Endothelial cell of umbilical vein (primary cell): ENCODE measurements at regions not wholly inside any gene's neighbourhood (a gene's known extent, or its start where the extent isn't known, plus 50 kb on each side); places are given as distances from the start of the nearest gene placed in this dataset.

Source experiments
- BruUV-seq: library from RNA; stranded (reverse); fragments of 400-500 nt; replicated peaks from 2 replicates; lab custom pipeline; 2021; lab: Mats Ljungman, UMichigan
- CTCF ChIA-PET: fragments of 300-600, 350-600 bp; sonication (Branson Sonifier 250); formaldehyde crosslinking; loops from one replicate; lab custom pipeline; 2021; ENCODE audit warnings: antibody characterized with exemption, inconsistent platforms; lab: Charles Lee
- POLR2A ChIA-PET: fragments of 300-600, 350-600 bp; sonication (Branson Sonifier 250); formaldehyde crosslinking; loops from one replicate; lab custom pipeline; 2021; ENCODE audit warnings: antibody characterized with exemption, inconsistent platforms; lab: Charles Lee
- DNase-seq: peaks from one replicate; pipeline ENCODE4 v3.0.0-alpha.2; 2011; ENCODE audit warnings: low read depth, low spot score
- FAIRE-seq: peaks from 2 replicates; lab custom pipeline; 2011; peaks lifted over from hg19 to GRCh38; lab: Jason Lieb, UNC
- H2AFZ ChIP-seq: 2 replicates; pipeline ENCODE4 v1.6.0; 2012; ENCODE audit warnings: low read depth, low read length, control low read depth, inconsistent platforms
- H3K27ac ChIP-seq: 2 replicates; pipeline ENCODE4 v1.5.1; 2011; ENCODE audit warnings: low read depth, mild to moderate bottlenecking, control low read depth, low read length, moderate library complexity; ENCODE audit not compliant: insufficient read depth
- H3K27me3 ChIP-seq, 2 experiments: 2 replicates each; pipeline versions ENCODE4 v1.6.0 to v1.6.1; 2011; ENCODE audit warnings: low read length in 2 of 2, mixed read lengths in 1 of 2; ENCODE audit not compliant: control insufficient read depth in 2 of 2, insufficient read depth in 2 of 2
- H3K36me3 ChIP-seq, 2 experiments: 2 replicates in 1 of 2; 3 replicates in 1 of 2; pipeline ENCODE4 v1.5.1; 2011; ENCODE audit warnings: low read length in 2 of 2, mild to moderate bottlenecking in 1 of 2, moderate library complexity in 1 of 2; ENCODE audit not compliant: control insufficient read depth in 2 of 2, insufficient read depth in 2 of 2; ENCODE audit errors: extremely low read depth in 1 of 2
- H3K4me1 ChIP-seq: 3 replicates; pipeline ENCODE4 v1.5.1; 2011; ENCODE audit warnings: mild to moderate bottlenecking, low read length; ENCODE audit not compliant: control insufficient read depth, insufficient read depth; ENCODE audit errors: extremely low read depth
- H3K4me2 ChIP-seq: 2 replicates; pipeline ENCODE4 v1.6.1; 2011; ENCODE audit warnings: low read length, control low read depth, mixed read lengths; ENCODE audit not compliant: insufficient read depth
- H3K4me3 ChIP-seq, 3 experiments: fragments of 200-600 bp in 1 of 3; sonication (generic), shearing (Covaris generic) in 1 of 3; replicated peaks in 1 of 3; 2 replicates each; pipeline ENCODE4 v1.5.1; 2011 to 2016; ENCODE audit warnings: control low read depth in 3 of 3, low read length in 3 of 3, mild to moderate bottlenecking in 2 of 3, inconsistent platforms in 1 of 3, low read depth in 1 of 3, moderate library complexity in 1 of 3; ENCODE audit not compliant: insufficient read depth in 1 of 3
- H3K79me2 ChIP-seq: 2 replicates; pipeline ENCODE4 v1.6.0; 2012; ENCODE audit warnings: low read length, inconsistent platforms; ENCODE audit not compliant: control insufficient read depth, insufficient read depth
- H3K9ac ChIP-seq: replicated peaks from 2 replicates; pipeline ENCODE3; 2011; ENCODE audit warnings: low read length, control low read depth; ENCODE audit not compliant: insufficient read depth; ENCODE audit errors: extremely low read depth
- H3K9me1 ChIP-seq: replicated peaks from 3 replicates; pipeline ENCODE4 v1.6.0; 2011; ENCODE audit warnings: mild to moderate bottlenecking, low read length; ENCODE audit not compliant: control insufficient read depth, insufficient read depth; ENCODE audit errors: extremely low read depth
- H3K9me3 ChIP-seq: replicated peaks from 2 replicates; pipeline ENCODE4 v1.5.1; 2012; ENCODE audit warnings: low read length, inconsistent platforms; ENCODE audit not compliant: control insufficient read depth, insufficient read depth
- H4K20me1 ChIP-seq: replicated peaks from 2 replicates; pipeline ENCODE3; 2011; ENCODE audit warnings: mild to moderate bottlenecking, low read length; ENCODE audit not compliant: control insufficient read depth, insufficient read depth; ENCODE audit errors: extremely low read depth
- EZH2 ChIP-seq: IDR thresholded peaks from 2 replicates; pipeline ENCODE4 v1.6.1; 2012; ENCODE audit warnings: borderline replicate concordance, low read depth, mild to moderate bottlenecking, moderate library complexity, low read length, inconsistent platforms; ENCODE audit not compliant: severe bottlenecking
- FOS ChIP-seq: IDR thresholded peaks from 2 replicates; pipeline ENCODE4 v1.6.1; 2011; ENCODE audit warnings: mild to moderate bottlenecking, low read length, moderate library complexity, borderline replicate concordance; ENCODE audit not compliant: insufficient read depth
- GATA2 ChIP-seq: IDR thresholded peaks from 2 replicates; pipeline ENCODE4 v1.7.0; 2011; ENCODE audit warnings: low read depth, mild to moderate bottlenecking, moderate library complexity, mixed read lengths, low read length; ENCODE audit not compliant: insufficient read length, insufficient read depth
- JUN ChIP-seq: IDR thresholded peaks from 2 replicates; pipeline ENCODE4 v1.6.1; 2011; ENCODE audit warnings: borderline replicate concordance, low read depth; ENCODE audit not compliant: insufficient read length, insufficient read depth
- MYC ChIP-seq: IDR thresholded peaks from one replicate; pipeline ENCODE4 v1.6.1; 2011; ENCODE audit warnings: mild to moderate bottlenecking, low read depth, low read length
- POLR2A ChIP-seq: IDR thresholded peaks from 2 replicates; pipeline ENCODE4 v1.6.1; 2012; ENCODE audit warnings: low read depth, mild to moderate bottlenecking, control low read depth, low read length
- POLR2AphosphoS5 ChIP-seq: IDR thresholded peaks from 2 replicates; pipeline ENCODE4 v1.6.1; 2012; ENCODE audit warnings: low read depth, mild to moderate bottlenecking, control low read depth, low read length, moderate library complexity; ENCODE audit not compliant: insufficient read depth
- dilution Hi-C: fragments of 300-500 bp; cut with MboI; formaldehyde crosslinking; loops from one replicate; pipeline ENCODE4 v1.15.0; 2019; ENCODE audit warnings: low sequenced_read_pairs; ENCODE audit not compliant: extremely low pct_ligation_motif_present
- intact Hi-C: fragments of 100-400 bp; cut with micrococcal nuclease; formaldehyde crosslinking; loops from one replicate; pipeline ENCODE4 v1.10.0; 2022
- TF ChIP-seq, protein P1 (sequence below), 2 donors: IDR thresholded peaks; 1 replicate in 1 of 2; 2 replicates in 1 of 2; pipeline ENCODE4 v1.5.1; 2011; ENCODE audit warnings: low read length in 2 of 2, mild to moderate bottlenecking in 2 of 2, moderate library complexity in 2 of 2, control low read depth in 1 of 2, inconsistent platforms in 1 of 2, low read depth in 1 of 2; ENCODE audit not compliant: insufficient read depth in 1 of 2; ENCODE audit errors: extremely low read depth in 1 of 2
- TF ChIP-seq, protein P2 (sequence below): IDR thresholded peaks from 2 replicates; pipeline ENCODE4 v1.6.1; 2011; ENCODE audit not compliant: insufficient read depth, insufficient read length

DNA sequence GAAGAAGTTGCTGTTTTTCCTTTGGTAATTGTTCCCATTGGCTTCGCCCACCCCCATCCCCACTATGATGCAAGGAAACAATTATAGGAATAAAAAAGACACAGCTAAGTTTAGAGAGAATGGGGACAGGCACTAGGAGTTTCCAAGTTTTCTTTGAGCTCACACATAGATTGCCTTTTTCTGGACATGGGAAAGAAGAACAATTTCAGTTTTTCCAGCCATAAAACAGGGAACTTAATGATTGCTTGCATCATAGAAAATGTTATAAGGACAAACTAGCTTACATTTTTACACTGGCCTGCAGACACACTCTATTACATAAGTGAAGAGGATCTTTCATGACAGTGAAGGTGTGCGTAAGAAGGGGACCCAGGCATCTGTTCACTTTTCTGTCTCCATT is 142.3 kb upstream of the ZFHX3 start:
- CTCF ChIA-PET, result interaction anchor here (0.9 to 1.5 kb wide), 2 partner anchors 14 to 358 kb away, joined by 6 to 7 read pairs; no protein-coding TSS in a partner anchor
- Histone ChIP-seq H3K27me3 (peaks cover 5 to 8% of the 10 kb centered on the region in 2 experiments), H3K79me2 (no peaks in the 10 kb centered on the region), H2AFZ (no peak overlapping the region), H3K4me2 (no peak overlapping the region), H4K20me1 (no peaks in the 10 kb centered on the region), H3K4me3 (no peak overlapping the region), H3K9me1 (no peaks in the 10 kb centered on the region), H3K36me3 (no peaks in the 10 kb centered on the region), H3K27ac (no peak overlapping the region), H3K4me1 (peaks cover 3% of the 10 kb centered on the region), H3K9me3 (no peaks in the 10 kb centered on the region), H3K9ac (no peak overlapping the region)
- BruUV-seq, result no TSS peak
- FAIRE-seq (no peak), DNase-seq (no peak)
- POLR2A ChIA-PET, result interaction anchor here (0.6 kb wide), 1 partner anchor 12 kb away, joined by 3 read pairs; no protein-coding TSS in a partner anchor
- intact Hi-C loops, result loop anchor here (10.0 kb wide), 1 partner anchor 945 kb away; no protein-coding TSS in a partner anchor
- TF ChIP-seq JUN (no peak), POLR2AphosphoS5 (no peak), MYC (no peak), GATA2 (no peak), FOS (no peak), EZH2 (no peak), POLR2A (no peak)
- TF ChIP-seq, protein P1, sequence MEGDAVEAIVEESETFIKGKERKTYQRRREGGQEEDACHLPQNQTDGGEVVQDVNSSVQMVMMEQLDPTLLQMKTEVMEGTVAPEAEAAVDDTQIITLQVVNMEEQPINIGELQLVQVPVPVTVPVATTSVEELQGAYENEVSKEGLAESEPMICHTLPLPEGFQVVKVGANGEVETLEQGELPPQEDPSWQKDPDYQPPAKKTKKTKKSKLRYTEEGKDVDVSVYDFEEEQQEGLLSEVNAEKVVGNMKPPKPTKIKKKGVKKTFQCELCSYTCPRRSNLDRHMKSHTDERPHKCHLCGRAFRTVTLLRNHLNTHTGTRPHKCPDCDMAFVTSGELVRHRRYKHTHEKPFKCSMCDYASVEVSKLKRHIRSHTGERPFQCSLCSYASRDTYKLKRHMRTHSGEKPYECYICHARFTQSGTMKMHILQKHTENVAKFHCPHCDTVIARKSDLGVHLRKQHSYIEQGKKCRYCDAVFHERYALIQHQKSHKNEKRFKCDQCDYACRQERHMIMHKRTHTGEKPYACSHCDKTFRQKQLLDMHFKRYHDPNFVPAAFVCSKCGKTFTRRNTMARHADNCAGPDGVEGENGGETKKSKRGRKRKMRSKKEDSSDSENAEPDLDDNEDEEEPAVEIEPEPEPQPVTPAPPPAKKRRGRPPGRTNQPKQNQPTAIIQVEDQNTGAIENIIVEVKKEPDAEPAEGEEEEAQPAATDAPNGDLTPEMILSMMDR (IDR thresholded peaks at IDR 0.05; ENCODE audit: extremely low read depth in 1 of 2, insufficient read depth in 1 of 2, low read depth in 1 of 2, low read length in 2 of 2), result no peak
- TF ChIP-seq, protein P2, sequence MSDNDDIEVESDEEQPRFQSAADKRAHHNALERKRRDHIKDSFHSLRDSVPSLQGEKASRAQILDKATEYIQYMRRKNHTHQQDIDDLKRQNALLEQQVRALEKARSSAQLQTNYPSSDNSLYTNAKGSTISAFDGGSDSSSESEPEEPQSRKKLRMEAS, result no peak
- dilution Hi-C loops, result no loop called here
